Amygdala (tissue), 56 donors: ENCODE measurements at regions not wholly inside any gene's neighbourhood (a gene's known extent, or its start where the extent isn't known, plus 50 kb on each side); places are given as distances from the start of the nearest gene placed in this dataset.

Experiments
- DNase-seq, 56 donors: peaks; one replicate each; lab custom pipeline; 2025; lab: John Stamatoyannopoulos, UW

- no peak for DNase-seq
Measured at GRCh38 chr3:177744873-177745606, 547.8 kb upstream of the TBL1XR1 start.

GRCh38 chr3:177745607-177746005 is 548.3 kb upstream of the TBL1XR1 start:
- no peak for DNase-seq

GRCh38 chr3:177746337-177746933 is 549.2 kb upstream of the TBL1XR1 start:
- DNase-seq: no peak

GRCh38 chr3:177749836-177750235 is 552.6 kb upstream of the TBL1XR1 start:
- no peak for DNase-seq

GRCh38 chr3:177750436-177750835 is 553.2 kb upstream of the TBL1XR1 start:
- no peak for DNase-seq

- peak in 1 of 56 donors; percentile 1 for DNase-seq
Measured at GRCh38 chr3:177751770-177752169, 554.5 kb upstream of the TBL1XR1 start.

- DNase-seq: no peak
Measured at GRCh38 chr3:177752831-177753230, 555.5 kb upstream of the TBL1XR1 start.

- DNase-seq: peak in 2 of 56 donors; percentile 8 to 16
Measured at GRCh38 chr3:177753451-177754155, 556.3 kb upstream of the TBL1XR1 start.

GRCh38 chr3:177754508-177754921 is 557.2 kb upstream of the TBL1XR1 start:
- DNase-seq: no peak

- no peak for DNase-seq
Measured at GRCh38 chr3:177758126-177758525, 560.8 kb upstream of the TBL1XR1 start.

- no peak for DNase-seq
Measured at GRCh38 chr3:177760803-177761202, 563.5 kb upstream of the TBL1XR1 start.

- DNase-seq: no peak
Measured at GRCh38 chr3:177764377-177764912, 567.2 kb upstream of the TBL1XR1 start.

GRCh38 chr3:177764933-177765332 is 567.7 kb upstream of the TBL1XR1 start:
- no peak for DNase-seq

- no peak for DNase-seq
Measured at GRCh38 chr3:177770383-177771230, 573.3 kb upstream of the TBL1XR1 start.

- no peak for DNase-seq
Measured at GRCh38 chr3:177771780-177772179, 574.5 kb upstream of the TBL1XR1 start.

GRCh38 chr3:177772908-177773557 is 575.8 kb upstream of the TBL1XR1 start:
- DNase-seq: peak in 1 of 56 donors; percentile 4

- no peak for DNase-seq
Measured at GRCh38 chr3:177773717-177774116, 576.4 kb upstream of the TBL1XR1 start.

- peak in 1 of 56 donors; percentile 11 for DNase-seq
Measured at GRCh38 chr3:177776661-177777101, 579.4 kb upstream of the TBL1XR1 start.

- DNase-seq: peak in 31 of 56 donors; percentile 8 to 71 (median 20)
Measured at GRCh38 chr3:177777699-177778098, 580.4 kb upstream of the TBL1XR1 start.

GRCh38 chr3:177778633-177779032 is 581.4 kb upstream of the TBL1XR1 start:
- no peak for DNase-seq
